HG02981 (cell line): ENCODE measurements at regions not wholly inside any gene's neighbourhood (a gene's known extent, or its start where the extent isn't known, plus 50 kb on each side); places are given as distances from the start of the nearest gene placed in this dataset.

Experiments used
- ATAC-seq: cut with Tn5 transposase; IDR thresholded peaks from one replicate; pipeline ENCODE4 v1.9.1; 2021; ENCODE audit warnings: mild to moderate bottlenecking, moderate library complexity; ENCODE audit not compliant: unreplicated experiment

DNA sequence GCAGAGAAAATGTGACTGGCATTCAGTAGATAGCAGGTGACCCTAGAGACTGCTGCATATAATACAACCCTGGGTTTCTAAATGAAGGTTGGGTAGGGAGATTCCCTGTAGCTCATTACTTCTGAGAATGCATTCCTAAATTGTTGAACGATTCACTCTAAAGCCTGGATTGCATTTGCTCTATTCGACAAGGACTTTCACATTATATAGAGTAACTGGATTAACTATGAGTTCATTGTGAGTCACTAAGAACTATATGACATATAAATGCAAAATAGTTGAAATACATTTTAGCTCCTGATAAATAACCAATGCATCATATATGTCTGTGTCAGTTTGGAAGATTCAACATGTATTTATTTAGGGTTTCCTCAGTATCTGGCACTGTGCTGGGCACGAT is 294.7 kb upstream of the CCDC54 start:
- no peak for ATAC-seq

DNA sequence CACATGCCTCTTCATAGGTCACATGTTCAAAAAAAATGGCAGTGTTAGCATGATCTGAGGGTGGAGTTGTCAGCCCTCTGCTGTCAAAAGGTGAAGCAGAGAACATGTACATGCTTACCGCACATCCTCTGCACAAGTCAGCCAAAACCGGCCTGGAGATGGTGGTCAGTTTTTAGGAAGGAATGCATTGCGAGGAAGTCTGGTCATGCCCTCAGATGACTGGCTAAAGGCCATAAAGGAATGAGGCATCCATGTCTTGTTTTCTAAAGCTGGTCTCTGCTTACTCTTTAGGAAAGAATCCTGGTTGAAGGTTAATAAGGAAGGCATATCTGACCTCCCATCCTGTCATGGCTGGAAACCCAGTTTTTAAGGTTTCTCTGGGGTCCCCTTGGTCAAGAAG is 292.0 kb upstream of the CCDC54 start:
- no peak for ATAC-seq

DNA sequence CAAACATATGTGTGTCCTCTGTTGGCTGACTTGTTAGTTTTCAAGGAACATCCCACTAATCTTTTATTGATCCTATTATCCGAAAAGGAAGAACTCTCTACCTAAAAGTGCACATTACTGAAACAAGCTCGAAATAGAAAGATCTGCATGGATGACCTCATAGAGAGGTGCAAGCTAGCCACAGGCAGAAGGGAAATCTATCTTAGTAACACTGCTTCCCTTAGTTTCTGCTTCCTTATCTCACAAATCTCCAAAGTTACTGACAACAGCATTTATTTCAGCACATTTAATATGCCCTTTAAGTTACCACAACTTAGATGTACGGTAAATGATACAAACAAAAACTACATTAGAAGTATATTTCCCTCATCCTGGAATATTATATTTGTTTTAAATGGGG is 285.1 kb upstream of the CCDC54 start:
- no peak for ATAC-seq

GRCh38 chr3:107098864-107099263 is 278.4 kb upstream of the CCDC54 start:
- ATAC-seq: no peak

DNA sequence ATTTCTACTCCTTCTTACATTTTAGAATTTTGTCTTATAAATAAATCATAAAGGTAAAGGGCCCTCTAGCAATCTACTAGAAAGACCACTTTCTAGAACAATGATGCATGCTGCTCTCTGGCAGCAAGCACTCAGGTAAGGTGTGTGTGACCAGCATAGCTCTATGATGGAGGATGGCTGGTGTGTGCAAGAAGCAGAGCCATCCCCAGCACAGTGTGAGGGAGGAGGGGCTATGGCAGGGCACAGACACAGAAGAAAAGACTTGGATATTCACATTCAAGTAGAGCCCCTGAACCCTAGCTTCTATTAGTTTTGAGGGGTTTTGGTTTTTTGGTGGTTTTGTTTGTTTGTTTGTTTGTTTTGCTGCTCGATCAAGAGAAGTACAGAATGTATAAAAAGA is 277.1 kb upstream of the CCDC54 start:
- no peak for ATAC-seq

DNA sequence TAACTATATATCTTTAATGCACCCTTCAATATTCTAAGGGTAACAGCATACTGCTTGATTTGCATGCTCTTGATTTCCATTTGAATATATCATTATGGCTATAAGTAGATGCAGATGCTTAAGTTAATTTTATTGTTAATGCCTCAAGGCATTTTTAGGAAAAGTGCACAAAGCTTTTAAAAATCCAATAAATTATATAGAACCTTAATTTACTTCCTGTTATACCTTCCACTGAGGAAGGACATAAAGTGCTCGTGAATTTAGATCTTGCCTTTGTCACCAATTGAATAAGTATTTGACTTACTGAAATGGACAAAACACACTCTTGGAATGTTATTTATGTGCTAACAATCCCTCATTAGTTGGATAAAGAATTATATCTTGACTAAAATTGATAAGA is 276.7 kb upstream of the CCDC54 start:
- no peak for ATAC-seq

DNA sequence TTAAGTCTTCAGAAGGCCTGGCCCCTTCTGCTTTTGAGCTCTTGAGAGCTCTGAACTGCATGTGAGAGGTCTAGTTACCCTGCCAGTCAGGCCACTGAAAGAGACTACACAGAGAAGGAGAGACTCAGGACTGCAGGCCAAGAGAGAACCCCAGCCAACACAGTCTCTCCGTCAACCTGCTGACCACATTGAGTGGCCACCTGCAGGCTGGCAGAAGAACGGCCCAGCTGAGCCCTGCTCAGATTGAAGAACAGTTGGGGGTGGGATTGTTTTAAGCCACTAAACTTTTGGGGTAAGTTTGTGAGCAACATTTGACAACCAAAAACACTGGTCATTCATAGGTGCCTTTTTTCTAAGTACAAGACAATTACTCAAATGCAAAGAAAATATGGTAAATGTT is 273.5 kb upstream of the CCDC54 start:
- no peak for ATAC-seq

DNA sequence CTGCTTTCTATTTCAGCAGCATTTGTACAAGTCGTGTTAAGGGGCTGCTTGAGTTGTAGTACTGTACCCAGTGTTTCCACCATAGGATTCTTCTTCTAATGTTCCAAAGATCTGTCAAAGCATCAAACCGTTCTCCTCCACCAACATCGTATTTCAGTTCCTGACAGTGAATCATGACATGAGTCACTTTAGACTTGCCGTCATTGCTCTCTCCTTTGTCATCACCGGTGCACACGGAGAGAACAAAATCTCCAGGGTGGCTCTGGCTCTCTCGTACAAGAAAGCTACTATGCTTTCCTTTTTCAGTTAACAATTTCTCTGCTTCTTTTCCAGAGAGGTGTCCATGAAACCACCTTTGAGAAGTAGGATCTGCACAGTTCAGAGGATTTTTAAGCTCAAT is 270.9 kb upstream of the CCDC54 start:
- no peak for ATAC-seq

DNA sequence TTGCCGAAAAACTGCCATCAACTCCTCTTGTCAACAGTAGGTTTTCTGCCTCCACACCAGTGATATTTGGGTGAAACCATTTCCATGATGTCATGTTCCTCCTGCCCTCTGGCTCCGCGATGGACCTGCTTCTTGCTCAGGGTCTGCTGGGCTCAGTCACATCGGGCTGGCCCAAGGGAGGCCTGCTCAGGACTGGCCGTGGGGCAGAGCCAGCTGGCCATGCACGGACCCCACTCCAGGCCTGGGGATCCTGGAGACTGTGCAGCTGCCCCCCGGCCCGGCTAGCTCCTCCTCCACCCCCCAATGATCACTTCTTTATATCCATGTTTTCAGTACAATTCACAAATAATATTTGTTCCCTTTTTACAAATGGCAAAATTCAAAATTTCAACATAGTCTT is 270.3 kb upstream of the CCDC54 start:
- no peak for ATAC-seq

GRCh38 chr3:107110596-107111305 is 266.5 kb upstream of the CCDC54 start:
- ATAC-seq: no peak

DNA sequence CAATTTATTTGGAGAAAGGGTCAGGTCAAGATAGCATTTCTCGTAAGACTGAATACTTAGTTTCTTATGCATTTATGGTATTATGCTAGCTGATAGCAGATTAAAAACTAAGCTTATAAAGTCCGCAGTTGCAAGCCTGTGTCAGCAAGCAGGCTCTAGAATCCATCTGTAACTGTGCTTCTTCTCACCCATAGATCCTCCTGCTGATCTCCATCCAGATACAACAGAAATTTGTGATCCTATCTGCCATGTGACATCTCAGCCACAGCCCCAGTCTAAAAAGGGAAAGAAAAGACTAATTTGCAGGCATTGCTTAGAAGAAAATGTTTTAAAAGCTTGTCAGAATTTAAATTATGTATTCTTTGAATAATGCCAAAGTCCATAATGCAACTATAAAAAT is 265.4 kb upstream of the CCDC54 start:
- no peak for ATAC-seq

DNA sequence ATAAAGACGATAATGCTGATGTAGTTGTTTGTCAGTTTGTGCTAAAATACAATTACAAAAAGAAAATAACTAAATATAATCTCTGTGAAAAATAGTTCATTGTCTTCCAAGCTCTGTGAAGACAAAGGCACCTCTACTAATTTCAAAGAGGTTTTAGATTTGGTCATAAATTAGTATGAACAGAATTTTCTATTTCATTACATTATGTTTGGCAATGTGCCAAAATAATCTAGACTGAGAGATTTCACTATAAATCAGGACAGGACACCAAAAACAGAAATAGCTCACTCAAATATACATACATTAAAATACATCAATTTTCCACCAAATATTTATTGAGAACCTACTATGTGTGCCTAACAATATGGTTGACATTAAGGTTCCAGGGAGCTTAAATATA is 264.9 kb upstream of the CCDC54 start:
- no peak for ATAC-seq

DNA sequence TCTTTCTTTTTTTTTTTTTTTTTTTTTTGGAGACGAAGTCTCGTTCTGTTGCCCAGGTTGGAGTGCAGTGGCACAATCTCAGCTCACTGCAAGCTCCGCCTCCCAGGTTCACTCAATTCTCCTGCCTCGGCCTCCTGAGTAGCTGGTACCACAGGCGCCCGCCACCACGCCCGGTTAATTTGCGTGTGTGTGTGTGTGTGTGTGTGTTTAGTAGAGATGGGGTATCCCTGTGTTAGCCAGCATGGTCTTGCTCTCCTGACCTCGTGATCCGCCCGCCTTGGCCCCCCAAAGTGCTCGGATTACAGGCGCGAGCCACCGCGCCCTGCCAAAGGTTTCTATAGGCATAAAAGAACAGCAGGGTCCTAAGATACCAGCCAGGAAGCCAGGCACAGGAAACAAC is 261.0 kb upstream of the CCDC54 start:
- no peak for ATAC-seq

DNA sequence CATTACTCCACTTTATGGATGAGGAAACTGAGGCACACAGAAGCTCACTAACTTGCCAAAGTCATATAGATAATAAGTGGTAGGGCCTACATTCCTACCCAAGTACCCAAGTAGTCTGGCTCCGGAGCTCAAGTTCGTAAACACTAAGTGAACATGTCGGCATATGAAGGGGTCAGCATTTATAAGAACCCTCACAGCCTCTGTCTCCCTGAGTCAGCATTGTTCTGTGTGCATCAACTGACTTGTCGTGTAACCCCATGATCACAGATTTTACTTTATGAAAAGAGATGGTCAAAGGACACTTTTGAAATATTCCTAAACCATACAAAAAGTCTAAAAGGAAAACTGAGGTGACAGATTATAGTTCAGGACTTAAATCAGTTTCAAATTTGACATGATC is 260.1 kb upstream of the CCDC54 start:
- ATAC-seq: no peak

DNA sequence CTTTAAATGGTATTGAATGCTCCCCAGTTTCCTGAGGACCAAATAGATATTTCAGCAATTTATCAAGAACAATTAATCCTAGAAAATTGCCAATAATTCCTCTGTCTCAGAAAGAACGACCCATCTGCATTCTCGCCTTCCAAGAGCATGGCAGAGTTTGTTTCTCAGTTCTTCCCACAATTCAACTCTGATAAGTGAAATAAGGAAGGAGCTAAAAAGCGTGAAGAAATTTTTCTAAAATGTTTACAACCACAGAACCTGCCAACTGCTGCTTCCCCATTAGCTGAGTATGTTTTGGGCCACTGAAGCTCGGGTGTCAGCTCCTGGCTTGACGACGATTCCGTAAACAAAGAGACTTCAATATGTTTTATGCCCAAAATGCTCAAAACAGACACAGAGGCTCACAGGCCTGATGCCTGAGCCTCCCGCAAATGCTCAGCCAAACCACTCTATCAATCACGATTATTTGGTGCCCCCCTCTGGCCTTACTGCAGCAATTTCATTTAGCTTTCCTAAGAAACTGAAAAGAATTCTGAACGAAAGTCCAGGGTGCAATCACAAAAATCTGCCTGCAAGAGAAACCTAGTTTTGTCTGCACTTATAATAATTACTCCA is 259.2 kb upstream of the CCDC54 start:
- ATAC-seq: no peak

DNA sequence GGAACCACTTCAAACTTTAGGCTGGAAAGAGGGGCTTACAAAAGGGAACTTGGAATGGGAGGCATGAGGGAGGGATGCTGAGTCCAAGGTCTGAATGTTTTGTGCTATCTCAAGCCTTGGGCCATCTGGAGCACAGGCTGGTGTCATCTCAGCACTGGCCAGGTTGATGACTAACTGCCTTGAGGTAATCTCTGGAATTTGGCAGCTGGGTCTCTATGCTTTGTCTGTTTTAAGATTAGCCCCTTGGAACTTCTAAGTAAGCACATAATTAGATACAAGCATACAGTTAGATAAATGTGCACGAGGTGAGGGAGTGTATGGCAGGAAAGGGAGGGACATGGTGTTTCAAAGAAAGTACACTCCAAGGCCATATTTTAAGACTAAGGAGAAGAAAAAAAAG is 252.4 kb upstream of the CCDC54 start:
- ATAC-seq: no peak

DNA sequence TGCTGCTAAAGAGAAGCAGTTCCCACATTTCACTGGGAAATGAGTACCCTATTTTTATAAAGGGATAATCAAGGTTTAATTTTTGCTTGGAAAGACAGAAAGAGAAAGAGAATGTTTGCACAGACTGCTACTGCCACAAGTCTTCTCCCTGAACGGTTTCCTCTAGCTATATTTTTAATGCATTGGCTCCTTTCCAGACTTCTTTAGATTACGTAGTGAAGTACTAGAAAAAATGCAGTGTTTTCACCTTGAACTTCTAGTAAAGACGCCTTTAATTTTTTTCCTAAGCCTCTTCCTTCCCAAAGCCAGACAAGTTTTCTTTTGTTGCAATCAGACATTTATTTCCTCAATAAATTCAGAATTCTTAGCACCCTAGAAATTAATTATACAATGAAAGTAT is 248.3 kb upstream of the CCDC54 start:
- ATAC-seq: no peak

- ATAC-seq: no peak
Measured at GRCh38 chr3:107130089-107130700, 247.0 kb upstream of the CCDC54 start.

DNA sequence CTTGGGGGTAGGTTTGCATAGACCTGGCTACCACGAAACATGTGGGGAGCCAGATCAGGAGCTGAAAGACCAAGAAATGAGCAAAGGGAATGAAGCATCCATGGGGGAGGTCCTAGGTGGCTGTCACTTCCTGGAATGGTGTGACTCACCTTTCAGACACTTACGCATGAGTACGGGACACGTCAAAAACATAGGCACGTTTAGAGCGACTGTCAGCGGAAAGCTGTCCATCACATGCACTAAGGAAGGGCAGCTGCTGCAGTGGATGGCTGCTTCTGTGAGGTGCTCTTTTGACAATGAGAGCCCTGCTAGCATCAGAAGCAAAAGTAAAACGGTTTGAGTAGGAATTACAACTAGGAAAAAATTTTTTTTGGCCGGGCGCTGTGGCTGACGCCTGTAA is 244.6 kb upstream of the CCDC54 start:
- no peak for ATAC-seq

- no peak for ATAC-seq
Measured at GRCh38 chr3:107133891-107134290, 243.3 kb upstream of the CCDC54 start.

- no peak for ATAC-seq
Measured at GRCh38 chr3:107142171-107142570, 235.1 kb upstream of the CCDC54 start.

DNA sequence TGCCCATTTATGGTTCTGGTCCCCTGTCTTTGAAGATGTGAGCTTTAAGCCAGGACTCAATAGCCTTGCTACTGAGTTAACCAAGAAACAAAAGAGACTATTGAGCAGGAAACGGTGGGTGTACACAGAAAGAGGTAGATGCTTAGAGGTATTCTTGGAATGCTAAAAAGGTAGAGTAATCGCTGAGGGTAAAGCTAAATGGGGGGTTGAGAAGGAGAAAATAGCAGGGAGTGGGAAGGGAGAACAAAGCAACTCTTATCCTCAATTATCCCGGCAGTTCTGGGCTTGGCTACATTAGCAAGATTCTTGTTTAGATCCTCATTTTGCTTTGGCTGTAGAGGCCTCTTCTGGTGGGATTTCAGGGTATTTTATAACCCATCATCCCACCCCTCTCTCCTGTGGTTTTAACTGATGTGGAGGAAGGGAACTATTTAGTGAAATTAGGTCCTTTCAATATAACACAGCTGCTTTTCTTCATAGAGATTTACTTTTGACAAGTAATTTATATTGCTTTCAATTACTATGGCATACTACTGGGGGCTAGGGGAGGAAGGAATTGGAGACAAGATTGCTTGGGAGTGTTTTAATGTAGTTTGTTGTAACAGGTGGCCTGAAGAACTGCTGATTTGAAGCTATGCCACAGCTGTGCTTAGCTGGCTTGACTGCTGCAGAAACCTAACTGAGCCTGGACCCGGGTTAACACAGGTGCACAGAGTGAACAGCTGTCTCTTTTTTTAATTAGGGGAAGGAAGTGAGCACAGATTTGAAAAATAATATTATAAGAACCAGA is 234.3 kb upstream of the CCDC54 start:
- no peak for ATAC-seq
